WTC11 (cell line): ENCODE measurements at regions not wholly inside any gene's neighbourhood (a gene's known extent, or its start where the extent isn't known, plus 50 kb on each side); places are given as distances from the start of the nearest gene placed in this dataset.

Source experiments
- CBFB ChIP-seq: sonication (generic); formaldehyde crosslinking; IDR thresholded peaks from 2 replicates; pipeline ENCODE4 v1.8.1; 2022; ENCODE audit warnings: mild to moderate bottlenecking, low read depth, missing genetic modification reagents
- KAT7 ChIP-seq: sonication (generic); formaldehyde crosslinking; IDR thresholded peaks from 2 replicates; pipeline ENCODE4 v1.8.1; 2023; ENCODE audit warnings: missing genetic modification reagents, mild to moderate bottlenecking, borderline replicate concordance
- SP1 ChIP-seq: sonication (generic); formaldehyde crosslinking; conservative IDR thresholded peaks from 2 replicates; pipeline ENCODE4 v1.8.1; 2022; ENCODE audit warnings: missing genetic modification reagents
- TCF7 ChIP-seq: sonication (generic); formaldehyde crosslinking; IDR thresholded peaks from 2 replicates; pipeline ENCODE4 v1.8.0; 2022; ENCODE audit warnings: mild to moderate bottlenecking, low read depth, missing genetic modification reagents, moderate library complexity
- TF ChIP-seq, protein P1 (sequence below): sonication (generic); formaldehyde crosslinking; IDR thresholded peaks from 2 replicates; pipeline ENCODE4 v1.8.0; 2022; ENCODE audit warnings: mild to moderate bottlenecking, missing genetic modification reagents
- TF ChIP-seq, protein P2 (sequence below): fragments of 200-600 bp; IDR thresholded peaks from 2 replicates; pipeline ENCODE4 v1.8.0; 2022; ENCODE audit warnings: antibody characterized with exemption
- TF ChIP-seq, protein P3 (sequence below): sonication (generic); formaldehyde crosslinking; IDR thresholded peaks from 2 replicates; pipeline ENCODE4 v1.8.1; 2022; ENCODE audit warnings: missing genetic modification reagents, borderline replicate concordance
- TF ChIP-seq, protein P4 (sequence below): sonication (generic); formaldehyde crosslinking; IDR thresholded peaks from 2 replicates; pipeline ENCODE4 v1.8.0; 2022; ENCODE audit warnings: mild to moderate bottlenecking, missing genetic modification reagents

DNA sequence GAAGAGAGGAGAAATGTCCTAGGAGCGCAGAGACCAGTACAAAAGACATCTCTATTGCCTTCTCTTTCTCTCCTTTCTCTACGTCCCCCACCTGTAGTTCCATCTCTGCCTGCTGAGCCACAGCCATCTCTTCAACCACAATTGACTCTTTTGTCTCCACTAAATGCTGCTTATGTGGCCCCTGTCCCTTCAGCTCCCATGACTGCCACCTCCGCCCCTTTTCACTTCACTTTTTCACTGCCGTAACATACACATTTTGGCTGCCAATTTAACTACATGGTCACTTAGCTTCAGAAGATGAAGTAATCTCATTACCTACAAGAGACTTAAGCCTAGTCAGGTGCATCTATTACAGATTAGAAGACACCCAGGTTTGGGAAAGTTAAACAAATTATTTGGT is 81.9 kb downstream of the MZT1 start:
- TF ChIP-seq, protein P1, sequence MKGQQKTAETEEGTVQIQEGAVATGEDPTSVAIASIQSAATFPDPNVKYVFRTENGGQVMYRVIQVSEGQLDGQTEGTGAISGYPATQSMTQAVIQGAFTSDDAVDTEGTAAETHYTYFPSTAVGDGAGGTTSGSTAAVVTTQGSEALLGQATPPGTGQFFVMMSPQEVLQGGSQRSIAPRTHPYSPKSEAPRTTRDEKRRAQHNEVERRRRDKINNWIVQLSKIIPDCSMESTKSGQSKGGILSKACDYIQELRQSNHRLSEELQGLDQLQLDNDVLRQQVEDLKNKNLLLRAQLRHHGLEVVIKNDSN (CRISPR knock-in tag): no peak
- TF ChIP-seq, protein P2, sequence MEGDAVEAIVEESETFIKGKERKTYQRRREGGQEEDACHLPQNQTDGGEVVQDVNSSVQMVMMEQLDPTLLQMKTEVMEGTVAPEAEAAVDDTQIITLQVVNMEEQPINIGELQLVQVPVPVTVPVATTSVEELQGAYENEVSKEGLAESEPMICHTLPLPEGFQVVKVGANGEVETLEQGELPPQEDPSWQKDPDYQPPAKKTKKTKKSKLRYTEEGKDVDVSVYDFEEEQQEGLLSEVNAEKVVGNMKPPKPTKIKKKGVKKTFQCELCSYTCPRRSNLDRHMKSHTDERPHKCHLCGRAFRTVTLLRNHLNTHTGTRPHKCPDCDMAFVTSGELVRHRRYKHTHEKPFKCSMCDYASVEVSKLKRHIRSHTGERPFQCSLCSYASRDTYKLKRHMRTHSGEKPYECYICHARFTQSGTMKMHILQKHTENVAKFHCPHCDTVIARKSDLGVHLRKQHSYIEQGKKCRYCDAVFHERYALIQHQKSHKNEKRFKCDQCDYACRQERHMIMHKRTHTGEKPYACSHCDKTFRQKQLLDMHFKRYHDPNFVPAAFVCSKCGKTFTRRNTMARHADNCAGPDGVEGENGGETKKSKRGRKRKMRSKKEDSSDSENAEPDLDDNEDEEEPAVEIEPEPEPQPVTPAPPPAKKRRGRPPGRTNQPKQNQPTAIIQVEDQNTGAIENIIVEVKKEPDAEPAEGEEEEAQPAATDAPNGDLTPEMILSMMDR: no peak
- TF ChIP-seq SP1 (CRISPR knock-in tag) (no peak), KAT7 (CRISPR knock-in tag) (no peak), TCF7 (CRISPR knock-in tag) (no peak), CBFB (no peak)
- TF ChIP-seq, protein P3, sequence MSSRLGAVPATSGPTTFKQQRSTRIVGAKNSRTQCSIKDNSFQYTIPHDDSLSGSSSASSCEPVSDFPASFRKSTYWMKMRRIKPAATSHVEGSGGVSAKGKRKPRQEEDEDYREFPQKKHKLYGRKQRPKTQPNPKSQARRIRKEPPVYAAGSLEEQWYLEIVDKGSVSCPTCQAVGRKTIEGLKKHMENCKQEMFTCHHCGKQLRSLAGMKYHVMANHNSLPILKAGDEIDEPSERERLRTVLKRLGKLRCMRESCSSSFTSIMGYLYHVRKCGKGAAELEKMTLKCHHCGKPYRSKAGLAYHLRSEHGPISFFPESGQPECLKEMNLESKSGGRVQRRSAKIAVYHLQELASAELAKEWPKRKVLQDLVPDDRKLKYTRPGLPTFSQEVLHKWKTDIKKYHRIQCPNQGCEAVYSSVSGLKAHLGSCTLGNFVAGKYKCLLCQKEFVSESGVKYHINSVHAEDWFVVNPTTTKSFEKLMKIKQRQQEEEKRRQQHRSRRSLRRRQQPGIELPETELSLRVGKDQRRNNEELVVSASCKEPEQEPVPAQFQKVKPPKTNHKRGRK (CRISPR knock-in tag): no peak
- TF ChIP-seq, protein P4, sequence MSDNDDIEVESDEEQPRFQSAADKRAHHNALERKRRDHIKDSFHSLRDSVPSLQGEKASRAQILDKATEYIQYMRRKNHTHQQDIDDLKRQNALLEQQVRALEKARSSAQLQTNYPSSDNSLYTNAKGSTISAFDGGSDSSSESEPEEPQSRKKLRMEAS (CRISPR knock-in tag): no peak
